Tongue (tissue), 1 donor: ENCODE measurements at regions not wholly inside any gene's neighbourhood (a gene's known extent, or its start where the extent isn't known, plus 50 kb on each side); places are given as distances from the start of the nearest gene placed in this dataset.

ENCODE experiments used
- DNase-seq: peaks from one replicate; pipeline ENCODE4 v3.0.0-alpha.2; 2015

DNA sequence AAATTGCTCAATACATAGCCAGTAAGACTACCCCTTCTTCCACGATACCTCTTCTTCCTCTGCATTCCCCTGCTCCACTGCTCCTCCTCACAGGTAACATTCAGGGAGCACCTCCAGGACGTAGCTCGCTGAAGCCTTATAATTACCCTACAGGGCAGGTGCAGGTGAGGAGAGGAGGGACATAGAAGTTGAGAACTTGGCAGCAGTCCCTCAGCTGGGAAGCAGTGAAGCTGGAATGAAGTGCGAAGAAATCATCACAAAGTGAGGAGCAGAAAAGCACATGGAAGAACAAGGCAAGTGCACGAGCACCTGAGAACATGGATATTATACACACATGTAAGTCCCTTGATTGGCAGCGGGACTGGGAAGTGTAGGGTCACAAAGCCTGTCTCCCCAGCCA lies 118.2 kb downstream of the HSD17B3 start:
- DNase-seq: no peak

- no peak for DNase-seq
Measured at GRCh38 chr9:96178153-96178552, 123.8 kb downstream of the HSD17B3 start.

DNA sequence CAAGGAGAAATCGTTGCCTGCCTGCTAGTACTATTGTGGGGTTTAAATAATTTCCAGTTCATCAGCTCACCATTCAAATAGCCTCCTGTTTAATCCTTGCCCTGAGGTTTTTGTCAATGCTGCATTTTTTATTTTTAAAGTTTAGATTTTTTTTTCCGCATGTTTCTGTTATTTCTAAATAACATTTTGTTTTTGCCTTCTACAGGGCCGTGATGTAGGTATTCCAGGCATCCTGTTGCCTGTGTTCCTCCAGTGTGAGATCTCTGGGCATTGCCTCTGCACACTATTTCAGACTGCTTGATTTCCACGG lies 124.3 kb downstream of the HSD17B3 start:
- DNase-seq: no peak

- DNase-seq: peak; percentile 95
Measured at GRCh38 chr9:96177005-96177718, 124.8 kb downstream of the HSD17B3 start.

DNA sequence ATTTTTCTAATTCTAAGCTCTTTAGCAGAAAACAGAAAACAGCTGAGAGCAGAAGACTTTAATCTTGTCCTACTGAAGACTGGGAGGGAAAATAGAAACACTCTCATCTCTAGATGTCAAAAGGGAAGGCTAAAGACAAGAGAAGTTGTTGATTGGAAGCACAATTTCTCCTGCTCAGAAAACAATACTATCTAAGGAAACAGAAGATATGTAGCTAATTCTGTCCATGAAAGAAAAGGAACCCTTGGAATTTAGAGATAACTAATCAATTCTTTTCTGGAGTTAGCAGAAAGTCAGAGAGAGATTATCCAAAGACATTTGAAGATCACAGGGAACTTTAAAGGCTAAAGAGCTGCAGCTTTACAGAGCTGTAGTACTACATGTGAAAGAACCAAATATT lies 126.2 kb downstream of the HSD17B3 start:
- DNase-seq: no peak

GRCh38 chr9:96175001-96175400 lies 127.0 kb downstream of the HSD17B3 start:
- no peak for DNase-seq

- DNase-seq: no peak
Measured at GRCh38 chr9:96174371-96174770, 127.6 kb downstream of the HSD17B3 start.

DNA sequence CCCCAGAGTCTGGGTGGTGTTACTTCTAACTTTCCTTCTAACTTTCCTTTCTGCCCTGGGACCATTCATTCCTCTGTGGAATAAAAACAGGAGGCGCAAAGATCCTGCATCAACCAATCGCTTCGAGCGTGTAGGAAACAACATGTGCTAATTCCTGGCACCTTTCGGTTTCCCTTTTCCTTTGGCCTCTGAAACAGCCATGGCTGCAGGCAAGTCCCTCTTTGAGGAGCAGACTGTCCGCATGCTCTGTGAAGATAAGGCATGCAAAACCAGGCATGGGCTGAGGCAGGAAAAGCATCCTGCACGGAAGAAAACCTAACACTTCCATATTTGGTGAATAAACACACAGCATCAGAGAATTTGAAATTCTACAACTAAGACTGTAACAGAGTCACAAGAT lies 128.3 kb downstream of the HSD17B3 start:
- DNase-seq: no peak

GRCh38 chr9:96172797-96173196 lies 129.2 kb downstream of the HSD17B3 start:
- DNase-seq: no peak

- DNase-seq: no peak
Measured at GRCh38 chr9:96171728-96172127, 130.2 kb downstream of the HSD17B3 start.

DNA sequence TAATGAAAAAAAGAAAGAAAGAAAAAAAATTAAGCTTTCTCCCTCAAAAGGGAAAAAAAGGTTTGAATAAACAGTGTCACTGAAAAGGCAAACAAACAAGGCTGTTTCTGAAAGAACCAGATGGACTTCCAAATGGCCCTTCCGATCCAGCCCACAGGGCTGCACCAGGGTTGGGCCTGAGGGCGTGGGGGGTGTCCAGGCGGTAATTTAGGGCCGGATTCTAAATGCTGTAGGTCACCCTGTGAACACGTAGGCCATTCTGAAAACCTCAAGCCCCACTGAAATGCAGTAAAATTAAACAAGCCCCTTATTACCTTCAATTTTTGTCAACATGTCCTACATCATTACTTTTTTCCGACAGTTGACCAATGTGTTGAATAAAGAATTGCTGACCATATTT lies 132.1 kb downstream of the HSD17B3 start:
- no peak for DNase-seq

- peak; percentile 72 for DNase-seq
Measured at GRCh38 chr9:96169484-96169883, 132.5 kb downstream of the HSD17B3 start.

- no peak for DNase-seq
Measured at GRCh38 chr9:96168882-96169281, 133.1 kb downstream of the HSD17B3 start.

DNA sequence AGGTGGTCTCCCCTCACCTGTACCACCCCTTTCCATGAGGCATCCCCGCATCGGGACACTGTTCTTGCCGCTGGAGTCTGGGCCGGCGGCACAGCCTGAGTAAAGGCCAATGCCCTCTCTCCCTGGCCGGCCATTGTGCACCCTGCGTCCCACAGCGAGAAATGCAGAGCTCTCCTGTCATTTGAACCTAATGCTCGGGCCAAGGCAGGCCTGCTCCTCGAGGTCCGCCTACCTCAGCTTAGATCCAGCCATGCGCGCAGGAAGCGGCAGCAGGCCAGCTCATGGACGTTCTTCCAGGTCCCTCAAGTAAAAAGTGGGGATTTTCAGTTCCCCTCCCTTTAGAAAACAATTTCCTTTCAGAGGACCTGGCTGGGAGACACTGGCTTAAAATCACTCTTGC lies 135.0 kb downstream of the HSD17B3 start:
- DNase-seq: no peak

DNA sequence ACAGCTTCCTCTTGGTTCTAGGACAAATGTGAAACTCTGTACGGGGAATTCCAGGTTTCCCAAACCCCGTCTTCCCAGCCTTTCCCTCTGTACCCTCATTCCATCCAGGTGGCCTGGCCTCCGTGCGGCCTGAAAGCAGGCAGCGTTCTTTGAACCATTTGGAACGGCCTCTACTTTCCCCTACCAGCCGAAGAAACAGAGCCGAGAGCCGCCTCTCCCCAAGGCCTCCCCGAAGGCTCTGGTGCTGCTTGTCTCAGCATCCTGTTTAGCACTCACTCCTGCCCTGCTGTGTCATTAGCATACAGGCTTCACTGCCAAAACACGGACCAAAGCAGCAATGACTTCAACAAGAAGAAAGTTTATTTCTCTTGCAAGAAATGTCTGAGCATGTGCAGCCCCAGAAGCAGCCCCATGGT lies 137.7 kb downstream of the HSD17B3 start:
- DNase-seq: no peak

DNA sequence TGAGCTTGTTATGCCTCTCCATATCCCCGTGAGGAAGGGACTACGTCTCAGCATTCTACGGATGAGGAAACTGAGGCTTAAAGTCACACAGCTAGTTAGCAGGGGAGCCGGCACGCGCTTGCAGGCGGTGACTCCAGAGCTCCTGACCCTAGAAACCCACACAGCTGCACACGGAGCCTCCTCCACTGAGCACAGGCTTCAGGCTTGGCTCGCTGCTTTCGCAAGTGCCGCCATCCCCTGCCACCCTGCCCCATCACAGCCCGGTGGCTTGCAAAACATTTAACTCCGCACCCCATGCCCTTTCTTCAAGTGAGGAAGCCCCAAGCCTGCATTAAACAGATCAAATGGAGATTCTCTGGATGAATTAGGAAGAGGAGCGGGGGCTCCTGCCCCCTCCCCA lies 138.3 kb downstream of the HSD17B3 start:
- DNase-seq: no peak

DNA sequence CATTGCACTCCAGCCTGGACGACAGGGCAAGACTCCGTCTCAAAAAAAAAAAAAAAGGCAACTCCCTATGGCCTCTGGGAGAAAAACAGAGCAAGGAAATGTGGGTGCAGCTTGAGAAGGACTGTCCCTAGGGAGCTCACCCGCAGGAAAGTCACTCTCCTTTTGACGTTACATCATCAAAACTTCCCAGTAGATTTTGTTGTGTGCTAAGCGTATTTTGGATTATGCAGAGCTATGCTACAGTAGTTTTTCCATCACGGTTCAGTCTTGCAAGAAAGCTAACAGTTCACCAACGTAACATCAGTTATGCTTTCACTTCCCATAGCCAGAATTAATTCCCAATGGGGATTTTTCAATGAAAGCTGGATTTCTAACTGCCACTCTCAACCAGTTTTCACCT lies 138.8 kb downstream of the HSD17B3 start:
- DNase-seq: no peak

DNA sequence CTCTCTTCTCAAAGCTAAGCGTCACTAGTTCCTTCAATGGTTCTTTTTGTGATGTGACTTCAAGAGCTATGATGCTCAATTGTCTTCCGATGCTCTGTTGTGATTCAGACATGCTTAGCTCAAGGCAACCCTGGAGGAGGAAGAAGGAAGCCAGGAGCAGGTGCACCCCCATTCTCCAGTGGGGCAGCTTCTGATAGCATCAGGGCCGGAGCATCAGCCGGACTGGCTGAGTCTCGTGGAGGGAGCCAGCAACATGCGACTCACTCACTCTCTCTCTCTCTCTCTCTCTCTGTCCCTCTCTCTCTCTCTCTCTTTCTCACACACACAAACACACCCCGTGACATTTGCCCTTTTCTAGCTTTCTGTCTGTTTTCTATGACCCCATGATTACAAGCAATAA lies 140.2 kb downstream of the HSD17B3 start:
- DNase-seq: no peak

DNA sequence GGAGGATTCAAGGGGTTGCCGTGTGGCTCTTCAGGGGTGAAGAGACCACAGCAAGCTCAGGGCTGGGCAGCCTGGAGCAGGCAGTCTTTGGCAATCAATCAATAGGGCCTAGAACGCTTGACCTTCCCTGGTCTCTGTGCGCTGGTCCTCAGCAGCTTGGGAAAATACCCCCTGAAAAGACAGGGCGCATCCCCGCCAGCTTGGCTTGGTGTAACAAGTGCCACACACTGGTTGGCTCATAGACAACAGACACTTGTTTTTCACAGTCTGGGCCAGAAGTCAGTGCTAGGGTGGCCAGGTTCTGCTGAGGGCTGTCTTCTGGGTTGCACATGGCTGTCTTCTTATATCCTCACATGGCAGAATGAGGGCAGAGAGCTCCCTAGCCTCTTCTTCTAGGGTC lies 141.1 kb downstream of the HSD17B3 start:
- DNase-seq: no peak

DNA sequence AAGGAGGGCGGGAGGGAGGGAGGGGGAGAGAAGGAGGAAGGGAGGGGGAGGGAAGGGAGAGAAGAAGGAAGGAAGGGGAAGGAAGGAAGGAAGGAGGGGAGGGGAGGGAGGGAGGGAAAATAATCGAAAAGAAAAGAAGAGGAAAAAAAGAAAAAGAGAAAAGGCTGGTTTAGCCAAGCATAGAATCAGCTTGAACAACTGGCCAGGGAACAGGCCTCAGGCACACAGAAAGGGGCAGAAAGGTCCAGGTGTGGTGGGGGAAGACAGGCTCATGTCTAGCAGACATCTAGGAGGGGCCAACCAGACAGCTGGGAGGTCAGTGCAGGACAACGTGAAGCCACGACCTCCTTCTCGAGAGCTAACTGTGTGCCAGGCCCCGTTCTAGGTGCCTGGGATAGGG lies 141.8 kb downstream of the HSD17B3 start:
- DNase-seq: no peak

DNA sequence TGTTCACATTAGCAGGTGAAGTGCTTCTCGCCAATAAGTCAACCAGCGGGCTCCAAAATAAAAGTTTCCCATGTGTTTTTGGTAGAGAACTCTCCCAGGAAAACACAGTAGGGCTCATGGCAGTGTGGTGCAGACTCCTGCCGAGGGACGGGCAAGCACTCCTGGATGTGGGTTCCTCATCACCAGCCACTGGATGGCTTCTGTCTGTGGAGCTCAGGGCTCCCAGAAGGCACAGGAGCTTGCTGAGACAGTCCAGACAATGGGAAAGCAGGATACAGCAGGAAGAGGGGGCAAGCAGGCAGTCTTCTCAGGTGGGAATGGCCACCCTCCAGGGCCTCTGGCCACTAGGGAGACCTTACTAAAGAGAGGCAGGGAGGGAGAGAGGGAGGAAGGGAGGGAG lies 142.4 kb downstream of the HSD17B3 start:
- DNase-seq: no peak

DNA sequence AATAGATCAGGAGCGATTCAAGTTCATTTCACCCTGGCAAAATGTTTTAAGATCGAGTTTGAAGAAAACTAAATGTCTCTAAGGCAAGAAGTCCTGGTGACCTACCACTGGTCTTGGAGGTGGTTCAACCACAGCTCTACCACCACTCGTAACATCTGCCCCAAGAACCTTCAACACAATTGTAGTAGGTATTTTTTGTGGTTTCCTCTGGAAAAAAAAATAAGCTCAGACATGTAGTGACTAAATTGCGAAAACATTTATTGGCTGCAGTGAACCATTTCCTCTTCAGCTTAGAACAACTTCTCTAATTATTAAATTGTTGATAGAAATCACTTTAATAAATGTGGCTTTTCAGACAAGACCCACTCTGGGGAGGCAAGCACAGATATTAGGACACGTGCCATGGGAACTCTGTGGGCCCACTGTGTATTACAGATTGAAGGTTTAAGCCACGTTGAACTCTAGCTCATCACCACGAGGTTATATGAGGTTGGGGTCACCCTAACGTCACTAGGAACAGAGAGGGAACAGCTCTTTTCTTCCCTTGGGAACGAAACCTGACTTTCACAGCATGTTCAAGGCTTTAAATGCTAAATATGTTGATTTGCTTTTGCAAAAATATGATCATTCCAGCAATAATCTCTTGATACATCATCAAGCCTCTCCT lies 142.9 kb downstream of the HSD17B3 start:
- DNase-seq: no peak

GRCh38 chr9:96158147-96158546 lies 143.8 kb downstream of the HSD17B3 start:
- no peak for DNase-seq

- DNase-seq: no peak
Measured at GRCh38 chr9:96157675-96158074, 144.3 kb downstream of the HSD17B3 start.
